MM.1S (cell line): ENCODE measurements at regions not wholly inside any gene's neighbourhood (a gene's known extent, or its start where the extent isn't known, plus 50 kb on each side); places are given as distances from the start of the nearest gene placed in this dataset.

ENCODE experiments used
- EZH2 ChIP-seq: fragments of 300-600 bp; sonication (generic); optimal IDR thresholded peaks from 2 replicates; pipeline ENCODE3; 2017; ENCODE audit warnings: low read depth, mild to moderate bottlenecking, antibody characterized with exemption, low read length, mixed read lengths
- EZH2phosphoT487 ChIP-seq: fragments of 300-600 bp; sonication (generic); IDR thresholded peaks from 2 replicates; pipeline ENCODE4 v1.6.1; 2018; ENCODE audit warnings: antibody characterized with exemption, low read length
- TF ChIP-seq, protein P1 (sequence below): fragments of 300-600 bp; sonication (generic); IDR thresholded peaks from 2 replicates; pipeline ENCODE4 v1.5.1; 2016; ENCODE audit warnings: antibody characterized with exemption, low read length, mixed read lengths

DNA sequence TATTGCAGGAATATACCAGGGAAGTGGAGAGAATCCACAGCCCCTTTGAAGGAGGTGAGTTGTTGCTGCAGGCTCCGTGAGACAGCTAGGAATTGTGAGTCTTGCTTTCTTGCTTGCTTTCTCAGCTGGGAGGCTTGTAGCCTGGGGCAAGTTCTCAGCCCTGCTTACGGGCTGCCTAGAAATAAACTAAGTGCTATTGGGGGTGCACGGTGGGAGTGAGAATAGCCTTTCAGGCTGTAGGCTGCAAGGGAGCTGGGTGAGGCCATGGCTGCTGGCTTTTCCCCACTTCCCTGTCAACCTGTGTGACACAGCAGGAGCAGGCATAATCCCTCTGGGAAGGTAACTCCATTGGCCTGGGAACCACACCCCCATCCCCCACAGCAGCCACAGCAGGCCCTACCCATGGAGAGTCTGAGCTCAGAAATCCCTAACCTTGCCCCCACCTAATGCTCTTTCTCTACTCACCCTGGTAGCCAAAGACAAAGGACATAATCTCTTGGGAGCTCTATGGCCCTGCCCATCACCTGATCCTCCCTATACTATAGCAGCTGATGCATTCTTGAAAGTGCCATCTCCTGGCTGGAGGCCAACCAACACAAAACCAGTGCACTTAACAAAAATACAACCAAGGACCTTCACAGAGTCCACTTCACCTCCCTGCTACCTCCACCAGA, 113.0 kb downstream of the MMRN1 start:
- TF ChIP-seq, protein P1, sequence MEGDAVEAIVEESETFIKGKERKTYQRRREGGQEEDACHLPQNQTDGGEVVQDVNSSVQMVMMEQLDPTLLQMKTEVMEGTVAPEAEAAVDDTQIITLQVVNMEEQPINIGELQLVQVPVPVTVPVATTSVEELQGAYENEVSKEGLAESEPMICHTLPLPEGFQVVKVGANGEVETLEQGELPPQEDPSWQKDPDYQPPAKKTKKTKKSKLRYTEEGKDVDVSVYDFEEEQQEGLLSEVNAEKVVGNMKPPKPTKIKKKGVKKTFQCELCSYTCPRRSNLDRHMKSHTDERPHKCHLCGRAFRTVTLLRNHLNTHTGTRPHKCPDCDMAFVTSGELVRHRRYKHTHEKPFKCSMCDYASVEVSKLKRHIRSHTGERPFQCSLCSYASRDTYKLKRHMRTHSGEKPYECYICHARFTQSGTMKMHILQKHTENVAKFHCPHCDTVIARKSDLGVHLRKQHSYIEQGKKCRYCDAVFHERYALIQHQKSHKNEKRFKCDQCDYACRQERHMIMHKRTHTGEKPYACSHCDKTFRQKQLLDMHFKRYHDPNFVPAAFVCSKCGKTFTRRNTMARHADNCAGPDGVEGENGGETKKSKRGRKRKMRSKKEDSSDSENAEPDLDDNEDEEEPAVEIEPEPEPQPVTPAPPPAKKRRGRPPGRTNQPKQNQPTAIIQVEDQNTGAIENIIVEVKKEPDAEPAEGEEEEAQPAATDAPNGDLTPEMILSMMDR: no peak
- TF ChIP-seq EZH2: no peak
- no peak for TF ChIP-seq EZH2phosphoT487
